NCI-H748 (cell line): ENCODE measurements at regions not wholly inside any gene's neighbourhood (a gene's known extent, or its start where the extent isn't known, plus 50 kb on each side); places are given as distances from the start of the nearest gene placed in this dataset.

Source experiments
- DNase-seq: peaks from one replicate; lab custom pipeline; 2025; ENCODE audit not compliant: unreplicated experiment; lab: John Stamatoyannopoulos, UW

GRCh38 chr7:135831455-135832195 lies 83.0 kb upstream of the FAM180A start:
- DNase-seq: no peak

GRCh38 chr7:135828604-135829003 lies 80.0 kb upstream of the FAM180A start:
- no peak for DNase-seq

GRCh38 chr7:135827391-135827790 lies 78.8 kb upstream of the FAM180A start:
- DNase-seq: no peak

DNA sequence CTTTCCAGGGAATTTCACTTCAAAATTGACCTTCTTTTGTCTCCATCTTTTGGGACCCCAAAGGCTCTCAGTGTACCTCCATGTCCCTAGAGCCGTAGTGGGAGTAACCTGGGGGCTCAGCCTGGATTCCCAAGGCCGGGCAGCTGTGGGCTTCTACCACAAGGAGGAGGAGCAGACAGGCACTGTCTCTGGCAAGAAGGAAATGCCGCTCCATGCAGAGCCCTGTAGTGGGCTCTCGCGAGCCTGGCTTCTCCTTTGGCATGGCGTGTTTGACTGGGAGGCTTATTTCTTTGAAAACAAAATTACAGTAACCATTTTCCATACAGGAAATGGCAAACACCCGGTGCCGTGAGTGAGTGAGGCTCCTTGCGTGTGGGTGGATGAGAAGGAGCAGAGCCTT lies 76.8 kb upstream of the FAM180A start:
- no peak for DNase-seq

- no peak for DNase-seq
These were observed 73.8 kb upstream of the FAM180A start for GRCh38 chr7:135822376-135822775.

- DNase-seq: no peak
These were observed 69.0 kb upstream of the FAM180A start for GRCh38 chr7:135817583-135817982.

- no peak for DNase-seq
These were observed 66.4 kb upstream of the FAM180A start for GRCh38 chr7:135815033-135815432.

GRCh38 chr7:135812148-135812547 lies 63.5 kb upstream of the FAM180A start:
- no peak for DNase-seq

GRCh38 chr7:135811506-135811905 lies 62.9 kb upstream of the FAM180A start:
- DNase-seq: no peak

DNA sequence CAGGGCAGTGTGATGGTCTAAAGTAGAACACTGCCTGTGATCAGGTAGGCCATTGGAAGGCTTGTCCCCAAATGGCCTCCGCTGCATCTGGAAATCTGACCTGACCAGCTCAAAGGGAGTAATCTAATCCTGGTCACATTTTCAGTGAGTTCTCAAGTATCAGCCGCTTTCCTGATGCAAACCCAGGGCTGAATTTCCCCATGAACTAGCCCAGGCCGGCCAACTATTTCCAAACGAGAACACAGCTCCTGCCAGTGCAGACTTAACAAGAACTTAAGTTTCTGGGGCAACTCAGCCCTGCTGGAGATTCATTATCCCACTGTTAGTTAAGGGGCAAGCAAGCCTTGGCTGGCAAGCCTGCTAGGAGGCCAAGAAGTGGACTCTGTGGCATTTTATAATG lies 59.6 kb upstream of the FAM180A start:
- DNase-seq: no peak

DNA sequence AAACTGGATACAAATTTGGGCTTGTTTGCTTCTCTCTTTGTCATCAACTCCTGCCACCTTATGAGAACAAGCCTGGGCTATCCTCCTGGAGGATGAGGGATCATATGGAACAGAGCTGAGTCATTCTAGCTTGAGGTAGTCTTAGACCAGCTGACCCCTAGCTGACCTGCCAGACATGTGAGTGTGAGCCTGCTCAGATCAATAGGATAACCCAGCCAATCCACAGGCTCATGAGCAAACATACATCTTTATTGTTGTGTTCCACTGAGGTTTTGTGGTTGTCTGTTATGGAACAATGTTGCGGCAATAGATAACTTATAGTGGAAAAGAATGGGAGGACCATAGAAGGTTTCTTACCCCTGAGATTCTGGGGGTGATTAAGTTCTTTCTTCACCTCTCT lies 54.5 kb upstream of the FAM180A start:
- DNase-seq: no peak

DNA sequence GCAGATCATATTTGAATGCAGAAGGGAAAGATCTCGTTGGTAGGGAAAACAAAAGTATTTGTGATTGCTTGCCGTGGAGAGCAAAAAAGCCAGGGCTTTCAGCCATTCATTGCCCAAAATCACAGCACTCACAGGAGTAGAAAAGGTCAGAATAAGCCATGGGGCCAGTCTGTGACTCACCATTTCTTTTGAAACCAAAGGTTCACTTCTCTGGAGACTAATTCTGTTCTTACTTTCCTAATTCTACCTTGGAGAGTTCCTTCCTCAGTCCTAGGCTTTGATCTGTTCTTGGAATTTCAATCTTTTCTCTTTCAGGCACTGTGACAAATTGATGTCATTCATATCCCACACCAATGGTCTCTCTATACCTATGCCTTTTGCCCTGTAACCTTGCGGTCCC lies 54.1 kb upstream of the FAM180A start:
- no peak for DNase-seq

DNA sequence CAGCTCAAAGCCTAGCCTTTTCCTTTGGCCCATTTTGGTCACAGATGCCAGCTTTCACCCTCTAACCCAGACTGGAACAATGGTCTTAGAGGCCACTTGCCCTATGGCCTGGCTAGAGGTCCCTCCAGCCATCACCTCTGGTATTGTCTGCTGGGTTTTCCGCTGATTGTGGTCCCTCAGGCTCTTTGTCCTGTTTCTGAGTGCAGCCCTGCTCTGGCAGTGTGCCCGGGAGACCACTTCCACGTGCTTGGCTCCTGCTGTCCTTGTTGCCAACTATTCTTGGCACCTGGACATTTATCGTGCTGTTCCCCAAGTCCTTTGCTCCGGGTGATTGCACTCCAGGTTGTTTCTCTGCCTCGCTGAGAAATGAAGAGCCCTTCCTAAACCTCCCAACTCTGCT lies 53.3 kb upstream of the FAM180A start:
- peak; percentile 89 for DNase-seq

GRCh38 chr7:135801045-135801693 lies 52.6 kb upstream of the FAM180A start:
- peak; percentile 89 for DNase-seq

DNA sequence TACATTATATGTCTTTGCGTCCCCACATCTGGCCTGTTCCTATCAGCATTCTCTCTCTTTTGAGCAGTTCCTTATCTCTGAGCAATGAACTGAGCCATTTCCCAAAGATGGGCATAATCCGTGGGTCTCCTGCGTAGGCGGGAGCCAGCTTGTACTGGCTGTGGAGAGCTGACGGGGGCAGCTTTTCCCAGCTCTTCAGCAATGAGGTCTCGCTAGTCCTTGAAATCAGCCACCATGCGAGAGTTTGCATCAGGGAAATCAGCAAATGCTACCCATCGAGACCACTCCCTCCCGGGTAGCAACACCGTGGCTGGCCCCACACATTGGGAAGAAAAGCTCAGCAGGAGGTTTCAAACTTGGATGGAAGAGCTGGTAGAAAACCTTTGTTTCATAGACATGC lies 51.9 kb upstream of the FAM180A start:
- no peak for DNase-seq

GRCh38 chr7:135799881-135800280 lies 51.3 kb upstream of the FAM180A start:
- no peak for DNase-seq
